Duodenal mucosa (tissue), 2 donors: ENCODE measurements at regions not wholly inside any gene's neighbourhood (a gene's known extent, or its start where the extent isn't known, plus 50 kb on each side); places are given as distances from the start of the nearest gene placed in this dataset.
A peak's percentile ranks its signal among the peaks of the same experiment; 100 is the strongest.

Experiments
- H3K27ac ChIP-seq: one replicate; pipeline ENCODE4 v1.7.0; 2013; ENCODE audit warnings: low read depth, low read length
- H3K27me3 ChIP-seq, 2 donors: one replicate each; pipeline ENCODE4 v1.7.0; 2013; ENCODE audit warnings: low read length in 2 of 2, control low read depth in 1 of 2; ENCODE audit not compliant: insufficient read depth in 2 of 2, control insufficient read depth in 1 of 2
- H3K36me3 ChIP-seq, 2 donors: one replicate each; pipeline ENCODE4 v1.7.0; 2013; ENCODE audit warnings: low read length in 2 of 2, control low read depth in 1 of 2; ENCODE audit not compliant: insufficient read depth in 2 of 2, control insufficient read depth in 1 of 2
- H3K4me1 ChIP-seq, 2 donors: one replicate each; pipeline ENCODE4 v1.7.0; 2013; ENCODE audit warnings: low read length in 2 of 2, control low read depth in 1 of 2; ENCODE audit not compliant: insufficient read depth in 2 of 2, control insufficient read depth in 1 of 2
- H3K4me3 ChIP-seq, 2 donors: one replicate each; pipeline ENCODE4 v1.7.0; 2013; ENCODE audit warnings: low read length in 2 of 2, low read depth in 1 of 2
- H3K9ac ChIP-seq, 2 donors: one replicate each; pipeline ENCODE4 v1.7.0; 2013; ENCODE audit warnings: low read length in 2 of 2, low read depth in 1 of 2
- H3K9me3 ChIP-seq, 2 donors: one replicate each; pipeline ENCODE4 v1.7.0; 2013; ENCODE audit warnings: low read length in 2 of 2, control low read depth in 1 of 2; ENCODE audit not compliant: control insufficient read depth in 1 of 2

DNA sequence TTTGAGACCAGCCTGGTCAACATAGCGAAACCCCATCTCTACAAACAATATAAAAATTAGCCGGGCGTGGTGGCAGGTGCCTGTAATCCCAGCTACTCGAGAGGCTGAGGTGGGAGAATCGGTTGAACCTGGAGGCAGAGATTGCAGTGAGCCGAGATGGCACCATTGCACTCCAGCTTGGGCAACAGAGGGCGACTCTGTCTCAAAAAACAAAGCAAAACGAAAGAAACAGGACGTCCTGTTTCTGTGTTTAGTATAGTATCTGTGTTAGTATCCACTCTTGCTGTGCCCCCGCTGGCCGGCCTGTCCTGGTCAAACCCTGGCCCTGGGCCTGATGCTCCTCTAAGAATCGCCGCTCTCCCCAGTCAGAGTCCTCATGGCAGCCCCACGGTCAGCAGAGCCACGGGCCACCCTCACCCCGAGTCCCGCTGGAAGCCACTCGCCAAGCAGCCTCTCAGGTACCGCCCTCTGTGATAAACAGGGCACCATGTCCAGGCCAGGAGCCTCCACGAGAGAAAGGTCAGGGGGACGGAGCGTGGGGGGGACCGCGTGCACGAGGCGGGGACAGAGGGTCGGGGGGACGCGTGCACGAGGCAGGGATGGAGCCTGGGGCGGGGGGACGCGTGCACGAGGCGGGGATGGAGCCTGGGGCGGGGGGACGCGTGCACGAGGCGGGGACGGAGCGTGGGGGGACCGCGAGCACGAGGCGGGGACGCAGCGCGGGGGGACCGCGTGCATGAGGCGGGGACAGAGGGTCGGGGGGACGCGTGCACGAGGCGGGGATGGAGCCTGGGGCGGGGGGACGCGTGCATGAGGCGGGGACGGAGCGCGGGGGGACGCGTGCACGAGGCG lies 384.5 kb downstream of the SMOC2 start:
- no peak overlapping the region for H3K27ac ChIP-seq
- no peaks in the 10 kb centered on the region for H3K9me3 ChIP-seq
- no peak overlapping the region for H3K4me3 ChIP-seq
- H3K9ac ChIP-seq, result no peak overlapping the region
- H3K4me1 ChIP-seq, result no peaks in the 10 kb centered on the region
- H3K27me3 ChIP-seq, result no peaks in the 10 kb centered on the region
- no peaks in the 10 kb centered on the region for H3K36me3 ChIP-seq

DNA sequence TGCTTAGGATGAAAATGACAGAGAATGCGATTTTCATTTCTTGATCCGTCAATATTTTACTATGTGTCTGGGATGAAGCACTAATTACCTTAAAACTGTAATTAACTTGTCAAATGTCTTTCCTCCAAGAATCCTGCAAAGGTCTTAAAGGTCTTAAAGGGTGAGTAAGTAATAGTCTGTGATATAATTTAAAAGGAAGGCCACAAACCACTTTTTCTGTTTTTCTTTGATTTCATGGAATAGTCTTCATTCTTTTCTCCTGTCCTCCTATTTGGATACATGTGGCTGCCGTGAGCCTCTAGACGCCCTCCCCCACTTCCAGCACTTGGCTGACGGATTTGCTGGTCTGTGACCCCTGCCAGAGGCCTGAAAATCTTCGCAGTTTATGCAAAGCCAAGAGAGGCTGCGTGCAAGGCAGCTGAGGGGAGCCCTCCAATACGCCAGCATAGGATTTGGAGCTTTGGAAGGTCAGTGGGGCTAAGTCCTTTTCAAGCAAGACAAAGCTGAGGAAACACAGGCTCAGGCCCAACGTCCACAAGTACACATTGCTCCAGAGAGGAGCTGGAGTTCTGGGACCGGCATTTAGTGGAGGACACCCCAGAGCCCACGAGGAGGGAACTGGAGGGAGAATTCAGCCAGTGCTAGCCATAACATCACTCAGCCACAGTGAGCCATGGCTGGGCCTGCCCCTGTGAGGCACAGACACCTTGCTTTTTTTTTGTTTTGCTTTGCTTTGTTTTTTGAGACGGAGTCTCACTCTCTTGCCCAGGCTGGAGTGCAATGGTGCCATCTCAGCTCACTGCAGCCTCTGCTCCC lies 382.6 kb downstream of the SMOC2 start:
- no peak overlapping the region for H3K4me3 ChIP-seq
- H3K27me3 ChIP-seq, result no peaks in the 10 kb centered on the region
- H3K9ac ChIP-seq, result no peak overlapping the region
- H3K9me3 ChIP-seq, result no peaks in the 10 kb centered on the region
- no peaks in the 10 kb centered on the region for H3K4me1 ChIP-seq
- H3K36me3 ChIP-seq, result no peaks in the 10 kb centered on the region
- peak overlapping the region; percentile 10 for H3K27ac ChIP-seq

DNA sequence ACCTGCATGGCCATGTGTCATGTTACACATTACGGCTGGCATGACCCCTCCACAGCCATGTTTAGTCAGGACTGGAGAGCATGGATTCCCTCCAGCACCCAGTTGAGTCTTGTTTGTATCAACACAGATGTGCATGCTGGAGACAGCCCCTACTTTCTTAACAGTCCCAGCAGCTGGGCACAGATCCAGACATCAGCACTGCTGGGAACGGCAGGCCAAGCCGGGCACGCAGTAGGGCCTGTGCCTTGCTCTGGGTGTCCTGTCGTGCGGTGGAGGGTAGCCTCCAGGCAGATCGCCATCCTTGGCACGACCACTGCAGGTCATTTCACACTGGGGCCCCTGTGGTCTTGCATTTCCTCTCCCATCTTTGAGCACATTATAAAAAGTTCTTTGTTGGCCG lies 381.4 kb downstream of the SMOC2 start:
- no peaks in the 10 kb centered on the region for H3K4me1 ChIP-seq
- no peak overlapping the region for H3K27ac ChIP-seq
- H3K9ac ChIP-seq, result no peak overlapping the region
- no peaks in the 10 kb centered on the region for H3K27me3 ChIP-seq
- no peak overlapping the region for H3K4me3 ChIP-seq
- peaks cover 0 to 4% of the 10 kb centered on the region in 2 donors for H3K9me3 ChIP-seq
- no peaks in the 10 kb centered on the region for H3K36me3 ChIP-seq

DNA sequence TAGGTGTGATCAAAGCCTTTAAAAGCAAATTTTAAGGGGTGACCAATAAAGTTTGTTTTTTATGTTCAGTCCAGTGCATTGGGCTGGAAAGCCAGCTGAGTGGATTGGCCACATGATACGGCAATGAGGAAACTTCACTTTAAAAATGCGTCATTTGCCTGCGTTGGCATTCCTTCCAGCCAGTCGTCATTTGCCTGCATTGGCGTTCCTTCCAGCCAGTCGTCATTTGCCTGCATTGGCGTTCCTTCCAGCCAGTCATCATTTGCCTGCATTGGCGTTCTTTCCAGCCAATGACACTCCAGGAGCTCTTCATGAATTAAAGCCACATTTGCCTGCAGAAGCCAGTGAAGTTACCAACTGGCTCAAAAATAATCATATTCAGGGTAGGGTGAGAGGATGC lies 378.6 kb downstream of the SMOC2 start:
- Histone ChIP-seq H3K4me1 (no peaks in the 10 kb centered on the region), H3K9me3 (peaks cover 0 to 4% of the 10 kb centered on the region in 2 donors), H3K4me3 (no peak overlapping the region), H3K9ac (no peak overlapping the region), H3K27ac (no peak overlapping the region), H3K36me3 (no peaks in the 10 kb centered on the region), H3K27me3 (no peaks in the 10 kb centered on the region)

DNA sequence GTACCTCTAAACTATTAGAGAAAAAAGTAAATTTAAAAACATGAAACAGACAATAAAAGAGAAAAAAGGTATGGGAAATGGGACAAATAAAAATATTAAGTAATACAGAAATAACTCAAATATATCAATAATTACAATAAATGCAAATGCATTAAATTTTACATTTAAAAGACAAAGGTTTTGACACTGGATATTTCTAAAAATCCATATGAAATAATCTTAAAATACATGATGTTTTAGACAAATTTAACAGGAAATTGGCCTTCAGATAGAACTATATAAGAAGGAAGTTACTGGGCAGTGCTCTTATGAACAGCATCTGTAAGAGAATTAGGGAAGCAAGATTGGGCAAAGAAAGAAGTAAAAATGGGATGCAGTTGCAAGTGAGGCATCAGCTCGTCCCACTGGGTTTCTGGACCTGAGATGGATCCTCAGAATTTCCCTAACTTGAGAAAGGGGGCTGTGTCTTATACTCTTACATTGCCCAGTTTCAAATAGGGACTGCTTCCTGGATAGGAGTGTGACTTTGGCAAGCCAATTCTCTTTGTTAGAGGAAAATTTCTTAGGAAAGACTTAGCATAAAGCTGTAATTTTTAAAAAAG lies 376.7 kb downstream of the SMOC2 start:
- Histone ChIP-seq H3K4me1 (no peaks in the 10 kb centered on the region), H3K9ac (no peak overlapping the region), H3K36me3 (no peaks in the 10 kb centered on the region), H3K27me3 (no peaks in the 10 kb centered on the region), H3K27ac (no peak overlapping the region), H3K4me3 (no peak overlapping the region), H3K9me3 (peaks cover 0 to 4% of the 10 kb centered on the region in 2 donors)

DNA sequence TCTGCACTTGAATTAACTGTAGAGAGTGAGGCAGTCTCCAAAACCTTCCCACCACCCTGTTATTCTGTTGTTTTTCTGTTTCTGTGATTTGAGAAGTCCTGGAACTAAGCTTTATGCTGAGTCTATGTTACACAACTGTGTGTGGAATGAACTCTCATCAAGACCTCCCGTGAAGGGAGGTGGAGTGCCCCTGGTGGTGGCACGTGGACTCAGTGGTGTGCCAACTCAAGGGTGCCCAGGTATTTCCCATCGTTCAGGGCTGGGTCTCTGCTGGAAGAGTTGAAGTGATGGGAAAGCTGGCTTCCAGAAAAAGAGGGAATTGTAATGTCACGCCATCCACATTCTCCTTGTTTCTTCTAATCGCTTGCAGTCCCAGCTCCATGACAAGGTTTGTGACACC lies 374.2 kb downstream of the SMOC2 start:
- no peaks in the 10 kb centered on the region for H3K4me1 ChIP-seq
- H3K4me3 ChIP-seq, result no peak overlapping the region
- peaks cover 0 to 4% of the 10 kb centered on the region in 2 donors for H3K9me3 ChIP-seq
- H3K27me3 ChIP-seq, result no peaks in the 10 kb centered on the region
- no peak overlapping the region for H3K27ac ChIP-seq
- H3K36me3 ChIP-seq, result no peaks in the 10 kb centered on the region
- no peak overlapping the region for H3K9ac ChIP-seq

DNA sequence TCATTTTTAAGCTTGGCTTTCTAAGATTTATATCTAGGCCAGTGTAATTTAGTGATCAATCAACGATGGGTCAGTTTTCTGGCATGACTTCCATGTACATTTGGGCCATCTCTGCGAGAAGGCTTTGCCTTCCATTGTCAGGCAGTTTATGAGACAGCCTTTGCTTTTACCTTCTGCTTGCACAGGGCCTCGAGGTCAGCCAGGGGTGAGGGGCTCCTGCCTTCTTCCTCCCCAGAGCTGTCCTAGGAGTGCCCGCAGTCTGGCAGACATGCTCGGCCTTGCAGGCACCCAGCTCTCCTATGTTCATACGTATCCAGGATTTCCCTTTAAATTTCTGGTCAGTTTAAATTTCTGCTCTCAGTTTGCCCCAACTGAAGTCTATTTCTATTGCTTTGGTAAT lies 367.2 kb downstream of the SMOC2 start:
- H3K4me1 ChIP-seq, result no peaks in the 10 kb centered on the region
- no peaks in the 10 kb centered on the region for H3K27me3 ChIP-seq
- H3K36me3 ChIP-seq, result no peaks in the 10 kb centered on the region
- no peak overlapping the region for H3K27ac ChIP-seq
- H3K9me3 ChIP-seq, result no peaks in the 10 kb centered on the region
- no peak overlapping the region for H3K4me3 ChIP-seq
- no peak overlapping the region for H3K9ac ChIP-seq

DNA sequence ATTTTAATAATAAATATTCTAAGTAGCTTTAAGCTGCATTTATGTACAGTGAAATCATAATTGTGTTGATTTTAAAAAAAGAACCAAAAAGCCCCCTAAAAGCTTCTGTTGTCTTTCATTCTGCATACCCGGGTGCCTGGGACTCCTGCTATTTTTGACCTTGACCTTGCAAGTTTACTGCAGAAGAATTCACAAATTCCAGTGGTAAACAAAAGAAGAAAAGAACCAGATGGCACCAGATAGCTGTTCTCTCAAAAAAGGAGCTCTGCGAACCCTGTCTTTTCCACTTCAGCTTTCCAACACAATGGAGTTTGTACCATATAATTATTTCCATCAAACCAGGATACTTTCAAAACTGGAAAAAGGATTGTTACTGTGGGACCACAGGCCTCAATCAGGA lies 363.3 kb downstream of the SMOC2 start:
- no peak overlapping the region for H3K27ac ChIP-seq
- H3K36me3 ChIP-seq, result no peaks in the 10 kb centered on the region
- H3K9me3 ChIP-seq, result no peaks in the 10 kb centered on the region
- H3K9ac ChIP-seq, result no peak overlapping the region
- H3K27me3 ChIP-seq, result no peaks in the 10 kb centered on the region
- no peaks in the 10 kb centered on the region for H3K4me1 ChIP-seq
- H3K4me3 ChIP-seq, result no peak overlapping the region

DNA sequence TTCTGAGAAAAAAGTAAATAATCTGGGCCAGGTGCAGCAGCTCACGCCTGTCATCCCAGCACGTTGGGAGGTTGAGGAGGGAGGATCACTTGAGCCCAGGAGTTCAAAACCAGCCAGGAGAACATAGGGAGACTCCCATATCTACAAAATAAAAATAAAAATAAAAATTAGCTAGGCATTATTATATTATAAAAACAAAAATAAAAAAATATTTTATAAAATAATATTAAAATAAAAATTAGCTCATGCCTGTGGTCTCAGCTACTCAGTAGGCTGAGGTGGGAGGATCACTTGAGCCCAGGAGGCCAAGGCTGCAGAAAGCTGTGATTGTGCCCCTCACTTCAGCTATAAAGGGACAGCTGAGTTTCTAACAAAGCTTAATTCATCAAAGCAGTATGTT lies 362.9 kb downstream of the SMOC2 start:
- H3K36me3 ChIP-seq, result no peaks in the 10 kb centered on the region
- no peaks in the 10 kb centered on the region for H3K4me1 ChIP-seq
- H3K4me3 ChIP-seq, result no peak overlapping the region
- no peaks in the 10 kb centered on the region for H3K9me3 ChIP-seq
- H3K9ac ChIP-seq, result no peak overlapping the region
- H3K27ac ChIP-seq, result no peak overlapping the region
- H3K27me3 ChIP-seq, result no peaks in the 10 kb centered on the region

DNA sequence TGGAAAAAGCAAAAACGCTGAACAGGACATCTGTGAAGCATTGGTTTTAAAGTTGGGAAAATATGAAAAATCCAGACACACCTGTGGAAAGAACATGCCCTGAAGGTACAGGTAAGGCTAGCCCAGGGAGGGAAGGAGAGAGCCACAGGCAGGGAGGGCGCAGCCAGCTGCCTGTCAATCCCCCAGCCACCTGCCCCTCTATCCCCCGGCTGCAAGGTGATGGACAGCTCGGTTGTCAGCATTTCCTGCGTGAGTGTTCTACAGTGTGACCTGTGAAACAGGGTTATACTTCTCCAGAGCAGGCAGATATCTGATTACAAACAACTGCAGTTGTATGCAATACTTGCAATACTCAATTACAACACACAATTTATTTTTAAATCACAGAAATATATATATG lies 358.1 kb downstream of the SMOC2 start:
- no peaks in the 10 kb centered on the region for H3K36me3 ChIP-seq
- peaks cover 0 to 3% of the 10 kb centered on the region in 2 donors for H3K27me3 ChIP-seq
- H3K9ac ChIP-seq, result no peak overlapping the region
- no peak overlapping the region for H3K4me3 ChIP-seq
- H3K4me1 ChIP-seq, result no peaks in the 10 kb centered on the region
- no peaks in the 10 kb centered on the region for H3K9me3 ChIP-seq
- no peak overlapping the region for H3K27ac ChIP-seq
